Stimulated activated naive CD8-positive, alpha-beta T cell treated with anti-CD3 and anti-CD28 coated beads, Interleukin-15, Interleukin-2, amounts not matched to agents 100 U/mL and 50 U/mL, for 24 hours (primary cell): ENCODE measurements at regions not wholly inside any gene's neighbourhood (a gene's known extent, or its start where the extent isn't known, plus 50 kb on each side); places are given as distances from the start of the nearest gene placed in this dataset.
"Not testable (repeated sequence)": the region's sequence is repeated elsewhere in the genome, so short reads cannot be mapped to it uniquely, and the experiment has no call there.

Source experiments
- ATAC-seq: fragments of 150-1000 bp; cut with Tn5 transposase; one replicate; pipeline ENCODE4 v1.10.0; 2021
- DNase-seq: peaks from one replicate; pipeline ENCODE4 v3.0.0; 2021

DNA sequence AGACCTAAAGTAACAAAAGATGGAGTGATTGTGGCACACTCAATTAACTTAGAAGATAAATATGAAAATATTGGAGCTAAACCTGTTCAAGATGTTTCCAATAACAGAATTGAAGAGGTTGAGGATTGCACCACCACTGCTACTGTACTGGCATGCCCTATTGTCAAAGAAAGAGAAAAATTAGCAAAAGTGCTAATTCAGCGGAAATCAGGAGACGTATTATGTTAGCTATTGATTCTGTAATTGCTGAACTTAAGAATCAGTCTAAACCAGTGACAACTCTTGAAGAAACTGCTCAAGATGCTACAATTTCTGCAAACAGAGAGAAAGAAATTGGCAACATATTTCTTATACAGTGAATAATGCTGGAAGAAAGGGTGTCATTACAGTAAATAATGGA lies 754.4 kb downstream of the CDH18 start:
- ATAC-seq (no peak), DNase-seq (no peak)

DNA sequence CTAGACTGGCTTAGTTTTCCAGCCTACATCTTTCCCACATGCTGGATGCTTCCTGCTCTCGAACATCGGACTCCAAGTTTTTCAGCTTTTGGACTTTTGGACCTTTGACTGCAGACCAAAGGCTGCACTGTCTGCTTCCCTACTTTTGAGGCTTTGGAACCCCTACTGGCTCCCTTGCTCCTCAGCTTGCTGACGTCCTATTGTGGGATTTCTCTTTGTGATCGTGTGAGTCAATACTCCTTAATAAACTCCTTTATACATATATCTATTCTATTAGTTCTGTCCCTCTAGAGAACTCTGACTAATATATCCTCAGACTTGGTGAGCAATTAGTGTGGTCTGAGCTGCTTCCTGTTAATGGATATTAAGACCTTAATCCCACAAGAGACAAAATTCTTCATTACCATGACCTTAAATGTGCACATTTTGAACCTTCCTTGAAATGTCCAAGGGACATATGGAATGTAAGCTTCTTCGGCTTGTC lies 752.9 kb downstream of the CDH18 start:
- DNase-seq (no peak), ATAC-seq (no peak)

DNA sequence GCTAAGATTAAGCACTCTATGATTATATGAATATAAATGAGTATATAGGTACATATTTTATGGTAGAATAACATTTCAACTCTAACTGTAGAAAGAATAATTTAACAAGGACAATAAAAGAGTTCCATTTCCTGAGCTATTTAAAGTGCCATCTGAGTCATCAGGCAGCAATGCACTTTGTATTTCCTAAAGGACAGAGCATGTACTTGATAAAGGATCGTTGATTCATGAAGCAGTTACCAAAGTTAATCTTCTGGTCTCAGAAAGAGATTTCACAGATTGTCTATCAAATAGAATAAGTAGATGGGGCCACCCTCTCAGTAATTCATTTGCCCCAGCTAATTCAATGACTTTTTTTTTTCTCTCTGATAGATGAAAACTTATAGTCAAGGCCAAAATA lies 747.8 kb downstream of the CDH18 start:
- no peak for DNase-seq
- ATAC-seq = no peak

DNA sequence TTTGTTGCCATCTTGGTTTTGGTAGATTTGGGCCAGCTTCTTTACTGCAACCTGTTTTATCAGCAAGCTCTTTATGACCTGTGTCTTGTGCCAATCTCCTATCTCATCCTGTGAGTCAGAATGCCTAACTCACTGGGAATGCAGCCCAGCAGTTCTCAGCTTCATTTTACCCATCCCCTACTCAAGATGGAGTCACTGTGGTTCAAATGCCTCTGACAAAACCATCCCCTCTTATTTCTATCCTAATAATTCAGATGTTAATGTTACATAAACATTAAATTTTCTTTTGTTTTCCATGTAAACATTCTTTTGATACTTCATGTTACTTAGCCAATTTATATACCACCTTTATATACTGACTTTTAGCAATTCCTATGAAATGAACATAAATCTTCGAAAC lies 746.3 kb downstream of the CDH18 start:
- ATAC-seq (no peak), DNase-seq (no peak)

DNA sequence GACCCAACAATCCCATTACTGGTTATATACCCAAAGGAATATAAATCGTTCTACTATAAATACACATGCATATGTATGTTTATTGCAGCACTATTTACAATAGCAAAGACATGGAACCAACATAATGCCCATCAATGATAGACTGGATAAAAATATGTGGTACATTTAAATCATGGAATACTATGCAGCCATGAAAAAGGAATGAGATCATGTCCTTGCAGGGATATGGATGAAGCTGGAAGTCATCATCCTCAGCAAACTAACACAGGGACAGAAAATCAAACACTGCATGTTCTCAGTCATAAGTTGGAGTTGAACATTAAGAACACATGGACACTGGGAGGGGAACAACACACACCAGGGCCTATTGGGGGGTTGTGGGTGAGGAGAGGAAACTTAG lies 741.8 kb downstream of the CDH18 start:
- ATAC-seq, DNase-seq: not testable (repeated sequence)

DNA sequence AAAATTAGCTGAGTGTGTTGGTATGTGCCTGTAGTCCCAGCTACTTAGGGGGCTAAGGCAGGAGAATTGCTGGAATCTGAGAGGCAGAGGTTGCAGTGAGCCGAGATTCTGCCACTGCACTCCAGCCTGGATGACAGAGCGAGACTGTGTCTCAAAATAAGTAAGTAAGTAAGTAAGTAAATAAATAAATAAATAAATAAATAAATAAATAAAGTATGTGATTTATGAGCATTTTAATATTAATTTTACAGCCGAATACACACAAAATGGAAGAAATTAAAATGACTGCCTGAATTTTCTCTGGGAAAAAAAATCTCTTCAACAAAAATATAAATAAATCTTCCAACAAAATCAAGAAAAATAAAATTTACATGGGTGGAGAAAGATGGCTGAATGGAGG lies 740.7 kb downstream of the CDH18 start:
- DNase-seq = no peak
- ATAC-seq = no peak

DNA sequence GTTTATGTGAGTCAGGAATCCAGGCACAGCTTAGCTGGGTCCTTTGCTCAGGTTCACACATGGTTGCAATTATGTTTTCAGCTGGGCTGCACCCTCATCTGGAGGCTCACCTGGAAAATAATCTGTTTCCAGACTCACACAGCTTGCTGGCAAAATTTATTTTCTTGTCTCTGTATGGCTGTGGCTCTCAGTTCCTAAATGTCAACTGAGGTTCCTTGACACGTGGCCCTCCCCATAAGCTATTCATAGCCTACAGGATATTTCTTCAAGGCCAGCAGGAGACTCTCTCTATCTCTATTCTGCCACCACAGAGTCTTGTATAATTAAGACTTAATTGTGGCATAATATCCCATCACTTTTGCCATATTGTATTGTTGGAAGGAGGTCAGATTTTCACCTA lies 732.0 kb downstream of the CDH18 start:
- DNase-seq = no peak
- no peak for ATAC-seq

DNA sequence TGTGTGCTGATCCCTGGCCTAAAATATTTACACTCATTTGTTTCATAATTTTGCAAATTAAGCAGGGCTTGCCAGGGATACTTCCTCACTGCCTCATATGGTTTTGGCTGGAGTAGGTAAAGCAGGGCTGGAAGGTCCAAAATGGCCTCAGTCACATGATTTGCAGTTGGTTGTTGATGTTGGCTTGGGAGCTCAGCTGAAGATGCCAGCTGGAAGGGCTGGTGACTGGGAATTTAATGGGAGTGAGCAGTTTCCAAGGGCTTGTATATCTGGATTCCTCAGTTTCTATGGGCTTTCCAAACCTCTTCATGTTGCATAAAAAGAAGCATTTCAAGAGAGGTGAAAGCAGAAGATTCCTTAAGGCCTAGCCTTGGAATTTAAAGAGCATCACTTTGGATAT lies 729.3 kb downstream of the CDH18 start:
- no peak for ATAC-seq
- DNase-seq = no peak

DNA sequence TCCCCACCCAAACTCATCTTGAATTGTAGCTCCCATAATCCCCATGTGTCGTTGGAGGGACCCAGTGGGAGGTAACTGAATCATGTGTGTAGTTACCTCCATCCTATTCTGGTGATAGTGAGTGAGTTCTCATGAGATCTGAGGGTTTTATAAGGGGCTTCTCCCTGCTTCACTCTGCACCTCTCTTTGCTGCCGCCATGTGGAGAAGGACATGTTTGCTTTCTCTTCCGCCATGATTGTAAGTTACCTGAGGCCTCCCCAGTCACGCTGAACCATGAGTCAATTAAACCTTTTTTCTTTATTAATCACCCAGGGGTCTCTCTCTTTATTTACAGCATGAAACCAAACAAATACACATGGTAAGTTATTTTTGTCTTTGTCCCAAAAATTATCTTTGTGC lies 726.1 kb downstream of the CDH18 start:
- ATAC-seq = no peak
- no peak for DNase-seq

DNA sequence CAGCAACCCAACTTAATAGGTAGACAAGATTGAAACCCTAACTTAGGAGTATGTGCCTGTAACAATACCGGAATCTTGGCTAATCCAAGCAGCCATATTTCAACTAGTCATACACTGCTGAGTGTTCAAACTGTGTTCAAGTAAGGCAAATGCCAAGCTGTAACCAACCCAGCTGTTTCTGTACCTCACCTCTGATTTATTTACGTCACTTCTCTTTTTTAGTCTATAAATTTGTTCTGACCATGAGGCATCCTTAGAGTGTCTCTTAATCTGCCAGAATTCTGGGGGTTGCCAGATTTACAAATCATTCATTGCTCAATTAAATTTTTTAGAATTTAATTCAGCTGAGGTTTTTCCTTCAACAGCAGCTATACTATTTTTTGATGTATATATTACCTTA lies 723.2 kb downstream of the CDH18 start:
- no peak for DNase-seq
- no peak for ATAC-seq

DNA sequence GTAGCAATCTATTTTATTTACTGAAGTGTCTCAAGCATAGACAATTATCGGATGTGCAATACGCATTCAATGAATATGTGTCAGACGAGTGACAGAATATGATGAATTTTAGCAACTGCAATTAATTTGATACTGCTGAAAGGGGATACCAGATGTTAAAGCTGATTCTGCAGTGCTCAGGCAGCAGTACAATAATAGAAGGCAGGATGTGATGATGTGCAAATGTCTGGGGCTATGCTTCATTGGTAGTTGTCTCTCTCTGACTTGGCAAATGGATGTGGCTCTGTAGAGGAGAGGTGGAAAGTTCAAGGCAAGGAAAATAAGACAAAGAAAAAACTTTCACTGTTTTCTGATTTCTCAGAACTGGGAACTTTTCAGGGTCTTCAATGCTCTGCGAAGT lies 721.2 kb downstream of the CDH18 start:
- no peak for DNase-seq
- no peak for ATAC-seq

DNA sequence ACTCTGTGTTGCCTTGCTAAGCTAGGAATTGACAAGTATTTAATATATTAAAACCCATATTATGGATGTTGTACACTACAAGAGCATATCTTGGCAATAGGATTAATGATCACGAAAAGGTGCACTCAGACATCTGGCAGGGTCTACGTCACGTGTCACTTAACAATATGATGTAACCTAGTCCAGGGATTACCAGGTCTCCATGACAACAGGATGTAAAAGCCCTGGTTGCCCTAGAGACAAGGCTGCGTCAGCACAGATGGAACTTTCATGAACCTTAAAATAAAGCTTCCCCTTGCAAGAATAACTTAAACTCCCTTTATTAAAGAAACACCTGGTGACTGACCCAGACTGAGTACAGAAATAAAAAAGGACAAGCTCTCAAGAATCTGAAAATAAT lies 717.8 kb downstream of the CDH18 start:
- ATAC-seq (no peak), DNase-seq (no peak)

DNA sequence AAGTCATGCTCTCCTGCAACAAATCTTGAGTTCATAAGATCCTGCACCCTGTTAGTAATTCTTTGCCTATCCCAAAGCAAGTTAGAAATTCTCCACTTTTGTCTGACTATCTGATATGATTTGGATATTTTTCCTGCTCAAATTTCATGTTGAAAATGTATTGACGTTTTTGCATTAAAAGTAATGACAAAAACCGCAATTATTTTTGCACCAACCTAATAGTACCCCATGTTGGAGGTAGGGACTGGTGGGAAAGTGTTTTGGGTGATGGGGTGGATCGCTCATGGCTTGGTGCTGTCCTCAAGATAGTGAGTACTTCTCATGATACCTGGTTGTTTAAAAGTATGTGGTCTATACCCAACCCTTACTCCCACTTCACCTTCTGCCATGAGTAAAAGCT lies 713.4 kb downstream of the CDH18 start:
- DNase-seq (no peak), ATAC-seq (no peak)

DNA sequence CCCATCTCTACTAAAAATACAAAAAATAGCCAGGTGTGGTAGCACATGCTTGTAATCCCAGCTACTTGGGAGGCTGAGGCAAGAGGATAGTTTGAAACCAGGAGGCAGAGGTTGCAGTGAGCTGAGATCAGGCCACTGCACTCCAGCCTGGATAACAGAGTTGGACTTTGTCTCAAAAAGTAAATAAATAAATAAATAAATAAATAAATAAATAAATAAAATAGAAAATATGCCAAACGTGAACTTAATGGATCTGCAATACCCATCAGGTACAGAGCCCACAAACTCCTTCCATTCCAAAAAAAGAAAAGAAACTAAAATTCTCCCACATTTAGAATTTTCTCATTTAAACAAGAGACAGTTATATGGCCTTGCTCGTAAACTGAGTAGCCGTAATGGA lies 702.7 kb downstream of the CDH18 start:
- DNase-seq (no peak), ATAC-seq (no peak)

DNA sequence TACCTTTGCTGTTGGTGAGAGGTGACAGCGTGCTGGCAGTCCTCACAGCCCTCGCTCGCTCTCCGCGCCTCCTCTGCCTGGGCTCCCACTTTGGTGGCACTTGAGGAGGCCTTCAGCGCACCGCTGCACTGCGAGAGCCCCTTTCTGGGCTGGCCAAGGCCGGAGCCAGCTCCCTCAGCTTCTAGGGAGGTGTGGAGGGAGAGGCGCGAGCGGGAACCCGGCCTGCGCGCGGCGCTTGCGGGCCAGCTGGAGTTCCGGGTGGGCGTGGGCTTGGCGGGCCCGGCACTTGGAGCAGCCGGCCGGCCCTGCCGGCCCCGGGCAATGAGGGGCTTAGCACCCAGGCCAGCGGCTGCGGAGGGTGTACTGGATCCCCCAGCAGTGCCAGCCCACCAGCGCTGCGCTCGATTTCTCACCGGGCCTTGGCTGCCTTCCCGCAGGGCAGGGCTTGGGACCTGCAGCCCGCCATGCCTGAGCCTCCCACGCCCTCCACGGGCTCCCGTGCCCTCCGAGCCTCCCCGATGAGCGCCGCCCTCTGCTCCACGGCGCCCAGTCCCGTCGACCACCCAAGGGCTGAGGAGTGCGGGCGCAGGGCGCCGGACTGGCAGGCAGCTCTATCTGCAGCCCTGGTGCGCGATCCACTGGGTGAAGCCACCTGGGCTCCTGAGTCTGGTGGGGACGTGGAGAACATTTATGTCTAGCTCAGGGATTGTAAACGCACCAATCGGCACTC lies 700.3 kb downstream of the CDH18 start:
- not testable (repeated sequence) for ATAC-seq, DNase-seq

DNA sequence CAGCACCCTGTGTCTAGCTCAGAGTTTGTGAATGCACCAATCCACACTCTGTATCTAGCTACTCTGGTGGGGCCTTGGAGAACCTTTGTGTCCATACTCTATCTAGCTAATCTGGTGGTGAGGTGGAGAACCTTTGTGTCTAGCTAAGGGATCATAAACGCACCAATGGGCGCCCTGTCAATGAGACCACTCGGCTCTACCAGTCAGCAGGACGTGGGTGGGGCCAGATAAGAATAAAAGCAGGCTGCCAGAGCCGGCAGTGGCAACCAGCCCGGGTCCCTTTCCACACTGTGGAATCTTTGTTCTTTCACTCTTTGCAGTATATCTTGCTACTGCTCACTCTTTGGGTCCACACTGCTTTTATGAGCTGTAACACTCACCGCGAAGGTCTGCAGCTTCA lies 699.7 kb downstream of the CDH18 start:
- not testable (repeated sequence) for ATAC-seq, DNase-seq

DNA sequence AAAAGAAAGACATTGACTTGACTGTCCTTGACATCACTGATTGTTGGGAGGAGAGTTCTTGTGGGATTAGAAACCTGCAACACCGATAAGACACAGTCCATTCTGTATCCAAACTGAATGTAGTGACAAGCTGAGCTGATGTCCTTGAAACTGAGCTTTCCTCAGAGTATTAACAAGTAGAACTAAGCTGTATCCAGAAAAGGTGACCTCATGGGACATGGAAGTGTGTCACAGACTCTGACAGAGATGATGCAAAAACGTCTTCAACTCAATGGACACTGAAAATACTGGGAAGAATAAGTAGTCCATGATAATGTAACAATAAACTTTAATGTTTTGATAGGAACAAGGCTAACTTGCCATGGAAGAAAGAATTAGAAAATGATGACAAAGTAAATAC lies 690.1 kb downstream of the CDH18 start:
- DNase-seq (no peak), ATAC-seq (no peak)

DNA sequence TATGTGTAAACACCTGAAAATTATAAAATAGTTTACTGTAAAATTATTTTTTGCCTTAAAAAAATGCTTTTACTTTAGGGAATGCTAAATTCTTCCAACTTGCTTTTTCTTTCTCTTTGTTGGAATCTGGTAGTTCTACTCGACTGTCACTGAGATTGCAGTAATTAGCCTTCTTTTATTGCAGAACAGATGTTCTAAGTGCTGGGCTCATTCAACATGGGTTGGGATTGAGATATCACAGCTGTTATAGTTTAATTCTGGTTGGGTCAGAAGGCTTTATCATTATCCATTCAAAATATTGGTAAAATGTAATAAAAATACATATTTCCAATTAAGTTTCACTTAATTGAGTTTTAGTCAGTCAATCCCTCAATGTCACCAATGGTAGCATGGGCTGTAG lies 686.7 kb downstream of the CDH18 start:
- ATAC-seq = no peak
- DNase-seq = no peak

DNA sequence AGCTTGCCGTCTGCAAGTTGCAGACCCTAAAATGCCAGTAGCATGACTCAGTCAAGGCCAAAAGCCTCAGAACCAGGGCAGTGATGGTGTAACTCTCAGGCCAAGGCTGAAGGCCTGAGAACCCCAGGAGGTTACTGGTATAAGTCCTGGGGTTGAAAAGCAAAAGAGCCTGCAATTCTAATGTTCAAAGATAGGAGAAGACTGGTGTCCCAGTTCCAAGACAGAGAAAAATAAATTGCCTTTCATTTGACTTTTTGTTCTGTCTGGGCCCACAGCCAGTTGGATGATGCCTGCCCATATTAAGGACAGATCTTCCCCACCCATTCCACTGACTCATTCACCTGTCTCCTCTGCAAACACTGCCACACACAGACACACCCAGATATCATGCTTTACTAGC lies 673.2 kb downstream of the CDH18 start:
- no peak for DNase-seq
- no peak for ATAC-seq

DNA sequence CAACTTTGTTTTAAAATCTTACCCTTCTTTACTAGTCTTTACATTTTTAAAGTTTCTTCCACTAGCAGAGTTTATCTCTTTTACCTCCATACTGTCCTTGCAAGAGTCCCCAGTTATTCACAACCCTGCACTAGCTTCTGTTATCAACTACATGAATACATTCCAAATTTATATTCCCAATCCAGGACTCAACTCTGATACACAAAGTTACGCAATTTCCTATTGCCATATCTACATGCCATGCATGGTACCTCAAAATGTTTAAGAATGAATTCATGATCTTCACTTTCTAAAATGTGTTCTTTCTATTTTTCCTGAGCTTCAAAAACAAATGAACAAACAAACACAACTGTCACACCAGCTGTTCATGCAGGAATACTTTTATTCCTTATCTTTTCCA lies 668.7 kb downstream of the CDH18 start:
- DNase-seq (no peak), ATAC-seq (no peak)

DNA sequence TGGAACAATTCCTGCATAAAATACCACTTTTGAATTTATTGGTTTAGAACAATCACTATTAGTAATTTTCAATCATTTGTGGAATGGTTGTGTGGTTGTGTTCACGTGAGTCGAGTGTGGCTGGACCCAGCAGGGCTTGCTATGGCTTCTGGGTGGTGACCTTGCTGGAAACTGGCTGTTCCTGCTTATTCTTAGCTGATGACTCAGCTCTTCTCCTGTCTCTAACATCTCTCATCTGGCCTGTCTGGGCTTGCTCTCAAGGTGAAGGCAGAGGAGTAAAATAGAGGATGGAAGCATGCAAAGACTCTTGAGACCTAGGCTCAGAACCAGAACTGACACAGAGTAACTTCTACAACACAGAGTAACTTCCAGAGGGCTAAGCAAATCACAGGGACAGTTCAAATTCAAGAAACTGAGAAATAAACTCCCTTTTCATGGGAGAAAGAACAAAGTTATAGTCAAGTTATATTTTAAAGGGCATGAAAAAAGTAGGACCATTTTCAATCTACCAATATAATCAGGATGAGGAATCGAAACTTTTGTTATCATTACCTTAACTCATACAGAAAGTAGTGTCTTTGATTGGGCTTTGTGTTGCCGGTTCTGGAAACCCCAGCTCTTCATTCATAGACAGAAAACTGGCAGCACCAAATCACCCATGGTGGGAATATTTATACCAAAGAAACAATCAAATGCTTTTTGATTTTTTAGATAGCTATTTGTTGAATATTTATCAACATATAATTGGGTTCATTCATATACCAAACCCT lies 665.1 kb downstream of the CDH18 start:
- no peak for ATAC-seq

DNA sequence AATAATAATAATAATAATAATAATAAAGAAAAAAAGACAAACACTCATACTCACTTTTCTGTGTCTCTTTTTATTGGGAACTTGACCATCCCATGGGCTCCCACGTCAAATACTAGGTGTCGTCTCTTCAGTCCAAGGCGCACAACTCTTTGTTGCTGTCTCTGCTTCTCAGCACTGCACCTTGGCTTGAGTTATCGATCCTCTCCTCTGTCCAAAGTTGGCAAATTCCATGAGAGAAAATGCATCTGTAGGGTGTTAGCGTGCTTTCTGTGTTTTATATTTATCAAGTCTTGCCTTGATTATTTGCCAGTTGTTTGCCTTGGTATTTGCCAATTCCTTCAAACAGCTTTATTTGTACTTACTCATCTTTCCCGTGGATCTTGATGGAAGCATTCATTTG lies 653.7 kb downstream of the CDH18 start:
- ATAC-seq = no peak

More for the DNA sequence above, 665.1 kb downstream of the CDH18 start:
- DNase-seq = no peak

DNA sequence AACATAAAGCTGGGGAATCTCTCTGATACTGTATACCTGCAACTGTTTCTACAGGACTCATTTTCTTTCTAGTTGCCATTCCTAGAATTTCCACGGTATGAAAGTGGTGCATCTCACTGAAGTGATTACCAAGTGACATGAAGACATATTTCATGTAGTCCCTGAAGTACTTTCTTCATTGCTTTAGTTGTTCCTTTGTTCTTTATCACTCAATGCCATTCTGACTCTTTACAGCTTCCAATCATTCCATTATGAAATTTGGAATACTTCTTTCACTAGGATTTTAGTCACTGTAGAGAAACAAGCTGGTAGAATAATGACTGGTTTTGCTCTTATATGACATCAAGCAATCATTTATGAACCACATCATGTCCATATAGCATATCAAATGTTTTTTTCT lies 645.1 kb downstream of the CDH18 start:
- DNase-seq (no peak), ATAC-seq (no peak)

More for the DNA sequence above, 653.7 kb downstream of the CDH18 start:
- DNase-seq = no peak

DNA sequence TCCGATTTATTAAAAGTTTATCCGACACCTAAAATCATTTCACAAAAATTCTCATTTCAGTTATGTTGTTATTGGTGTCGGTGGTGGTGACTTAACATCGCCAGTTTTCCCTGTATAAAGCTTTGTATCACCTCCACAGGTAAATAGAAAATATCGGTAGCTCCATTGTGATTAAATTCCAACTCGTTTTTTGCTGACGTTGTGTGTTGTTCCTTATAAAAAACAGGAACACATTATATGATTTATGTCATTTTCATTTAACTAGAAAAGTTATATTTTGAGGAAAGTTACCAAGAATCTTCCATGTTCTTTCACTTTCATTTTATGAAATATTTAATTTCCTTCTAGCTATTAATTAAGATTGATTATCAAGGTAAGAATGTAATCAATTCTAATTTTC lies 635.9 kb downstream of the CDH18 start:
- no peak for DNase-seq
- ATAC-seq = no peak
